OCI-LY1 (cell line): ENCODE measurements at regions not wholly inside any gene's neighbourhood (a gene's known extent, or its start where the extent isn't known, plus 50 kb on each side); places are given as distances from the start of the nearest gene placed in this dataset.
A peak's percentile ranks its signal among the peaks of the same experiment; 100 is the strongest.

Experiments used
- H2AFZ ChIP-seq: fragments of 200-600 bp; sonication (generic), shearing (Covaris generic); 2 replicates; pipeline ENCODE4 v1.6.0; 2014; ENCODE audit warnings: antibody characterized with exemption, mild to moderate bottlenecking, low read length
- H3F3A ChIP-seq: fragments of 200-600 bp; sonication (generic), shearing (Covaris generic); 2 replicates; pipeline ENCODE4 v1.6.0; 2014; ENCODE audit warnings: mild to moderate bottlenecking, antibody characterized with exemption, low read length, moderate library complexity; ENCODE audit not compliant: insufficient read depth
- H3K27ac ChIP-seq: fragments of 200-600 bp; sonication (generic); 2 replicates; pipeline ENCODE4 v1.5.1; 2014; ENCODE audit warnings: low read length, mixed run types, mild to moderate bottlenecking, low read depth; ENCODE audit not compliant: poor library complexity, severe bottlenecking
- H3K27me3 ChIP-seq: fragments of 200-600 bp; sonication (generic); 2 replicates; pipeline ENCODE4 v1.6.0; 2014; ENCODE audit warnings: antibody characterized with exemption, mild to moderate bottlenecking, low read length, moderate library complexity; ENCODE audit not compliant: insufficient read depth
- H3K36me3 ChIP-seq: fragments of 200-600 bp; sonication (generic); 2 replicates; pipeline ENCODE4 v1.6.1; 2014; ENCODE audit warnings: mild to moderate bottlenecking, antibody characterized with exemption, low read length, moderate library complexity, mixed read lengths; ENCODE audit not compliant: insufficient read depth
- H3K4me1 ChIP-seq: fragments of 200-600 bp; sonication (generic); 2 replicates; pipeline ENCODE4 v1.5.1; 2014; ENCODE audit warnings: mild to moderate bottlenecking, low read length, moderate library complexity; ENCODE audit not compliant: insufficient read depth, severe bottlenecking
- H3K4me2 ChIP-seq: fragments of 200-600 bp; sonication (generic), shearing (Covaris generic); 2 replicates; pipeline ENCODE4 v1.6.1; 2014; ENCODE audit warnings: low read length
- H3K4me3 ChIP-seq: fragments of 200-600 bp; sonication (generic); 2 replicates; pipeline ENCODE4 v1.5.1; 2014; ENCODE audit warnings: low read length, low read depth, mild to moderate bottlenecking, mixed read lengths; ENCODE audit not compliant: poor library complexity, severe bottlenecking
- H3K79me2 ChIP-seq: fragments of 200-600 bp; shearing (Covaris generic); 2 replicates; pipeline ENCODE4 v1.6.1; 2016; ENCODE audit warnings: mixed run types, low read length, mixed read lengths; ENCODE audit not compliant: insufficient read depth
- H3K9ac ChIP-seq: fragments of 200-600 bp; sonication (generic), shearing (Covaris generic); 2 replicates; pipeline ENCODE4 v1.6.1; 2014; ENCODE audit warnings: mild to moderate bottlenecking, low read length, mixed read lengths
- H3K9me2 ChIP-seq: fragments of 200-600 bp; sonication (generic), shearing (Covaris generic); 2 replicates; pipeline ENCODE4 v1.6.1; 2014; ENCODE audit warnings: low read depth, mild to moderate bottlenecking, low read length, mixed read lengths
- H3K9me3 ChIP-seq: fragments of 200-600 bp; shearing (Covaris generic); 2 replicates; pipeline ENCODE4 v1.6.1; 2014; ENCODE audit warnings: low read length, mixed read lengths
- H4K20me1 ChIP-seq: fragments of 200-600 bp; sonication (generic), shearing (Covaris generic); 2 replicates; pipeline ENCODE4 v1.6.0; 2016; ENCODE audit warnings: mild to moderate bottlenecking, low read length; ENCODE audit not compliant: insufficient read depth
- CTCF ChIP-seq: fragments of 200-600 bp; sonication (generic), shearing (Covaris generic); IDR thresholded peaks from 2 replicates; pipeline ENCODE4 v1.5.1; 2017; ENCODE audit warnings: mild to moderate bottlenecking, antibody characterized with exemption, low read length, moderate library complexity, mixed read lengths
- EZH2 ChIP-seq: fragments of 200-600 bp; sonication (generic), shearing (Covaris generic); IDR thresholded peaks from 2 replicates; pipeline ENCODE4 v1.8.0; 2017; ENCODE audit warnings: borderline replicate concordance, mixed run types, mild to moderate bottlenecking, antibody characterized with exemption, low read length, moderate library complexity, mixed read lengths

- Histone ChIP-seq H3K9ac (no peak overlapping the region), H3K36me3 (no peaks in the 10 kb centered on the region), H3K4me3 (no peak overlapping the region), H4K20me1 (no peaks in the 10 kb centered on the region), H2AFZ (no peak overlapping the region), H3K9me3 (no peaks in the 10 kb centered on the region), H3K79me2 (no peaks in the 10 kb centered on the region), H3K4me2 (no peak overlapping the region), H3K27ac (no peak overlapping the region), H3K9me2 (no peaks in the 10 kb centered on the region), H3K27me3 (no peaks in the 10 kb centered on the region), H3K4me1 (peaks cover 7% of the 10 kb centered on the region), H3F3A (no peaks in the 10 kb centered on the region)
- no peak for TF ChIP-seq EZH2
- no peak for TF ChIP-seq CTCF
Measured at GRCh38 chr10:101294109-101294508, 59.9 kb upstream of the BTRC start.

GRCh38 chr10:101295261-101295660 lies 58.7 kb upstream of the BTRC start:
- TF ChIP-seq EZH2 (no peak), CTCF (no peak)
- H3K9me2 ChIP-seq, result no peaks in the 10 kb centered on the region

GRCh38 chr10:101297901-101298486 lies 56.0 kb upstream of the BTRC start:
- H2AFZ ChIP-seq, result no peak overlapping the region
- no peaks in the 10 kb centered on the region for H3F3A ChIP-seq
- H3K4me3 ChIP-seq, result no peak overlapping the region
- H3K79me2 ChIP-seq, result no peaks in the 10 kb centered on the region
- H3K36me3 ChIP-seq, result no peaks in the 10 kb centered on the region
- TF ChIP-seq EZH2, result no peak
- TF ChIP-seq CTCF, result peak; percentile 57
- no peaks in the 10 kb centered on the region for H3K4me1 ChIP-seq
- no peaks in the 10 kb centered on the region for H3K9me3 ChIP-seq
- H4K20me1 ChIP-seq, result no peaks in the 10 kb centered on the region
- no peak overlapping the region for H3K27ac ChIP-seq
- H3K4me2 ChIP-seq, result no peak overlapping the region
- no peaks in the 10 kb centered on the region for H3K9me2 ChIP-seq
- H3K27me3 ChIP-seq, result no peaks in the 10 kb centered on the region
- H3K9ac ChIP-seq, result no peak overlapping the region

More at GRCh38 chr10:101295261-101295660, 58.7 kb upstream of the BTRC start:
- H3K4me2 ChIP-seq, result no peak overlapping the region
- no peaks in the 10 kb centered on the region for H4K20me1 ChIP-seq
- no peaks in the 10 kb centered on the region for H3K79me2 ChIP-seq
- no peaks in the 10 kb centered on the region for H3K36me3 ChIP-seq
- peaks cover 7% of the 10 kb centered on the region for H3K4me1 ChIP-seq
- no peak overlapping the region for H3K9ac ChIP-seq
- no peaks in the 10 kb centered on the region for H3K27me3 ChIP-seq
- no peak overlapping the region for H2AFZ ChIP-seq
- no peak overlapping the region for H3K4me3 ChIP-seq
- no peak overlapping the region for H3K27ac ChIP-seq
- no peaks in the 10 kb centered on the region for H3F3A ChIP-seq
- H3K9me3 ChIP-seq, result no peaks in the 10 kb centered on the region
